Central memory CD8-positive, alpha-beta T cell (primary cell): ENCODE measurements at regions not wholly inside any gene's neighbourhood (a gene's known extent, or its start where the extent isn't known, plus 50 kb on each side); places are given as distances from the start of the nearest gene placed in this dataset.

ENCODE experiments used
- ATAC-seq: fragments of 150-1000 bp; cut with Tn5 transposase; replicated peaks from 2 replicates; pipeline ENCODE4 v1.10.0; 2022; ENCODE audit warnings: mild to moderate bottlenecking, moderate FRiP score, moderate number of reproducible peaks; ENCODE audit not compliant: poor library complexity, severe bottlenecking; ENCODE audit errors: extremely low read depth
- DNase-seq, 2 donors: peaks; one replicate each; pipeline ENCODE4 v3.0.0; 2021; ENCODE audit warnings: low spot score in 2 of 2
- H3K27ac Mint-ChIP-seq: one replicate; pipeline ENCODE4 v1.8.0; 2022; ENCODE audit warnings: low read depth, mild to moderate bottlenecking, moderate library complexity, mixed read lengths
- H3K27me3 Mint-ChIP-seq: one replicate; pipeline ENCODE4 v1.8.0; 2022; ENCODE audit warnings: mixed read lengths
- H3K36me3 Mint-ChIP-seq: one replicate; pipeline ENCODE4 v1.8.0; 2022; ENCODE audit warnings: mild to moderate bottlenecking, moderate library complexity, mixed read lengths; ENCODE audit not compliant: insufficient read depth
- H3K4me1 Mint-ChIP-seq: one replicate; pipeline ENCODE4 v1.8.0; 2022; ENCODE audit warnings: mixed read lengths
- H3K4me3 Mint-ChIP-seq: one replicate; pipeline ENCODE4 v1.8.0; 2022; ENCODE audit warnings: mild to moderate bottlenecking, moderate library complexity, mixed read lengths
- H3K9me3 Mint-ChIP-seq: one replicate; pipeline ENCODE4 v1.8.0; 2022; ENCODE audit warnings: mixed read lengths

- Mint-ChIP-seq H3K9me3 (peaks cover 8% of the 10 kb centered on the region), H3K27me3 (no peaks in the 10 kb centered on the region), H3K36me3 (no peaks in the 10 kb centered on the region), H3K4me1 (no peaks in the 10 kb centered on the region), H3K4me3 (no peak overlapping the region), H3K27ac (no peak overlapping the region)
- no peak for ATAC-seq
- DNase-seq: no peak
Observed at GRCh38 chr6:91852252-91852651, 1265.4 kb upstream of the MAP3K7 start.

GRCh38 chr6:91834813-91835212 lies 1247.9 kb upstream of the MAP3K7 start:
- H3K36me3 Mint-ChIP-seq: peaks cover 2% of the 10 kb centered on the region
- no peak for DNase-seq
- no peak for ATAC-seq
- no peaks in the 10 kb centered on the region for H3K4me1 Mint-ChIP-seq
- H3K27me3 Mint-ChIP-seq: no peaks in the 10 kb centered on the region
- no peak overlapping the region for H3K27ac Mint-ChIP-seq
- no peak overlapping the region for H3K4me3 Mint-ChIP-seq
- H3K9me3 Mint-ChIP-seq: peaks cover 6% of the 10 kb centered on the region

GRCh38 chr6:91827151-91827550 lies 1240.3 kb upstream of the MAP3K7 start:
- Mint-ChIP-seq H3K27ac (no peak overlapping the region), H3K4me3 (no peak overlapping the region), H3K27me3 (no peaks in the 10 kb centered on the region), H3K36me3 (peaks cover 2% of the 10 kb centered on the region), H3K9me3 (peaks cover 2% of the 10 kb centered on the region), H3K4me1 (no peaks in the 10 kb centered on the region)
- no peak for DNase-seq
- no peak for ATAC-seq

GRCh38 chr6:91826128-91826527 lies 1239.3 kb upstream of the MAP3K7 start:
- H3K4me3 Mint-ChIP-seq: no peak overlapping the region
- no peak overlapping the region for H3K27ac Mint-ChIP-seq
- H3K4me1 Mint-ChIP-seq: no peaks in the 10 kb centered on the region

GRCh38 chr6:91824331-91824730 lies 1237.5 kb upstream of the MAP3K7 start:
- Mint-ChIP-seq H3K36me3 (no peaks in the 10 kb centered on the region), H3K4me3 (no peak overlapping the region), H3K9me3 (peaks cover 12% of the 10 kb centered on the region), H3K27ac (no peak overlapping the region), H3K27me3 (no peaks in the 10 kb centered on the region), H3K4me1 (no peaks in the 10 kb centered on the region)
- no peak for DNase-seq
- no peak for ATAC-seq

More at GRCh38 chr6:91826128-91826527, 1239.3 kb upstream of the MAP3K7 start:
- H3K36me3 Mint-ChIP-seq: peaks cover 2% of the 10 kb centered on the region
- ATAC-seq (no peak), DNase-seq (no peak)
- H3K9me3 Mint-ChIP-seq: peaks cover 6% of the 10 kb centered on the region
- H3K27me3 Mint-ChIP-seq: no peaks in the 10 kb centered on the region

- ATAC-seq (no peak), DNase-seq (no peak)
- Mint-ChIP-seq H3K27me3 (no peaks in the 10 kb centered on the region), H3K4me3 (no peak overlapping the region), H3K4me1 (no peaks in the 10 kb centered on the region), H3K36me3 (no peaks in the 10 kb centered on the region), H3K27ac (no peak overlapping the region), H3K9me3 (peaks cover 12% of the 10 kb centered on the region)
Observed at GRCh38 chr6:91822581-91822980, 1235.7 kb upstream of the MAP3K7 start.

- Mint-ChIP-seq H3K4me1 (no peaks in the 10 kb centered on the region), H3K9me3 (peaks cover 11% of the 10 kb centered on the region), H3K4me3 (no peak overlapping the region), H3K27ac (no peak overlapping the region), H3K36me3 (peaks cover 1% of the 10 kb centered on the region), H3K27me3 (no peaks in the 10 kb centered on the region)
- DNase-seq (no peak), ATAC-seq (no peak)
Observed at GRCh38 chr6:91816335-91816734, 1229.5 kb upstream of the MAP3K7 start.

GRCh38 chr6:91813641-91814040 lies 1226.8 kb upstream of the MAP3K7 start:
- Mint-ChIP-seq H3K9me3 (peaks cover 8% of the 10 kb centered on the region), H3K36me3 (peaks cover 1% of the 10 kb centered on the region), H3K27ac (no peak overlapping the region), H3K4me1 (no peaks in the 10 kb centered on the region), H3K27me3 (no peaks in the 10 kb centered on the region), H3K4me3 (no peak overlapping the region)
- ATAC-seq (no peak), DNase-seq (no peak)

- H3K9me3 Mint-ChIP-seq: peaks cover 8% of the 10 kb centered on the region
- peaks cover 1% of the 10 kb centered on the region for H3K36me3 Mint-ChIP-seq
- no peak overlapping the region for H3K4me3 Mint-ChIP-seq
- no peaks in the 10 kb centered on the region for H3K27me3 Mint-ChIP-seq
- no peak overlapping the region for H3K27ac Mint-ChIP-seq
- ATAC-seq: no peak
- no peak for DNase-seq
- H3K4me1 Mint-ChIP-seq: no peaks in the 10 kb centered on the region
Observed at GRCh38 chr6:91812596-91813274, 1225.9 kb upstream of the MAP3K7 start.

GRCh38 chr6:91804981-91805380 lies 1218.1 kb upstream of the MAP3K7 start:
- H3K9me3 Mint-ChIP-seq: peaks cover 18% of the 10 kb centered on the region
- no peaks in the 10 kb centered on the region for H3K27me3 Mint-ChIP-seq
- ATAC-seq (no peak), DNase-seq (no peak)
- H3K36me3 Mint-ChIP-seq: no peaks in the 10 kb centered on the region
- no peaks in the 10 kb centered on the region for H3K4me1 Mint-ChIP-seq
- no peak overlapping the region for H3K4me3 Mint-ChIP-seq
- no peak overlapping the region for H3K27ac Mint-ChIP-seq

- Mint-ChIP-seq H3K27me3 (no peaks in the 10 kb centered on the region), H3K9me3 (peaks cover 14% of the 10 kb centered on the region), H3K36me3 (no peaks in the 10 kb centered on the region), H3K4me3 (no peak overlapping the region), H3K27ac (no peak overlapping the region), H3K4me1 (no peaks in the 10 kb centered on the region)
- no peak for DNase-seq
- no peak for ATAC-seq
Observed at GRCh38 chr6:91802431-91802830, 1215.6 kb upstream of the MAP3K7 start.

GRCh38 chr6:91796603-91797002 lies 1209.7 kb upstream of the MAP3K7 start:
- no peak for ATAC-seq
- H3K4me3 Mint-ChIP-seq: no peak overlapping the region
- H3K27ac Mint-ChIP-seq: no peak overlapping the region
- no peak for DNase-seq
- H3K4me1 Mint-ChIP-seq: no peaks in the 10 kb centered on the region
- H3K27me3 Mint-ChIP-seq: no peaks in the 10 kb centered on the region
- H3K9me3 Mint-ChIP-seq: no peaks in the 10 kb centered on the region
- H3K36me3 Mint-ChIP-seq: peaks cover 2% of the 10 kb centered on the region

- Mint-ChIP-seq H3K4me3 (no peak overlapping the region), H3K36me3 (peaks cover 2% of the 10 kb centered on the region), H3K9me3 (peaks cover 11% of the 10 kb centered on the region), H3K27ac (no peak overlapping the region), H3K4me1 (no peaks in the 10 kb centered on the region), H3K27me3 (no peaks in the 10 kb centered on the region)
- ATAC-seq: no peak
- no peak for DNase-seq
Observed at GRCh38 chr6:91788501-91788900, 1201.6 kb upstream of the MAP3K7 start.
